ENCODE measurements at regions not wholly inside any gene's neighbourhood (a gene's known extent, or its start where the extent isn't known, plus 50 kb on each side); places are given as distances from the start of the nearest gene placed in this dataset.

DNA sequence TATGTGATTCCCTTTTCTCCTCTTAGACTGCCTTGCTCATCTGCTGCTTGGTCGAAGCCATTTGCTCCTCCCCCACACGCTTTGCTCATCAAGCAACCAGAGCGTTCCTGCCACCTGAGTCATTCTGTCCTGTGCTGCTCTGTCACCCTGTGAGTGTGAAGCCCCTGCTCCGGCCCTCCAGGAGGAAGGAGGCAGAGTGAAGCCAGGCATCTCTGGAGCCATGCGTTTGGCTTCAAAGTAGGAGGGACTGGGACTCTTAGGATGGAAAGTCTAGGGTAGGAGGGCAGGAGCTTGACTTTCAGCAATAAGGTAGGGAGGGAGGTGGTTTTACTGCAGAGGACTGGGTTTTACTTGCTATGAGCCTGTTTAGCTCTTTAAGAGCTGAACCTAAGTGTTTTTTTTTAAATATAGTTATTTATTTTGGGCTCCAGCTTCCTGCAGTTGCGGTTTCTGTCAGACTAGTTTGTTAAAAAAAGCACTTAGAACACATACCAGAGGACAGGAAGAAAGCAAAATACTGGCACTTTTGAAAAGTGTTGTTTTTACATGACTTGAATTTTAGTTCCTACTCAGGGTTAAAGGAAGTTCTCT is 63.6 kb downstream of the SPINK2 start:
- peak; percentile 8 for DNase-seq

DNA sequence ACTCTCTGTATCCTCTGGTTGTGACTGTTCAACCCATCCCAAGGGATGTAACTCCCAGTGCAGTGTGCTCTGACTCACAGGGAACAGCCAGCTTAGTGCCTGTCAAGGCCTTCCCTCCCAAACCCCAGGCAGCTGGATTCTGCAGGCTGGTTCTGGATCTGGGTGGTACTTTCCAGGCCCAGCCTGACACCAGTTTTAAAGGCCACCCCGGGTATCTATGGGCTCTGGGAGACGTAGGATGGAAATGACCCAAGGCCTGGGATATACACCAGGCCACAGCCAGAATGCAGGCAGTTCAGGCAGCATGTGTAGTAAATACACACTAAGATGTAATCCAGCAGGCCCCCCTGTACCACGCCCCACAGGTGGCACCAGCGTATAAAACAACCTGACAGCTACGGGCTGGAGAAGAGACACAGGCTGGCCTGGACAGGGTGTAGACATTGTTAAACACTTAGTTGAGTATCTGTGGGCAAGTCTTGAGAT is 64.2 kb downstream of the SPINK2 start:
- DNase-seq: no peak

DNA sequence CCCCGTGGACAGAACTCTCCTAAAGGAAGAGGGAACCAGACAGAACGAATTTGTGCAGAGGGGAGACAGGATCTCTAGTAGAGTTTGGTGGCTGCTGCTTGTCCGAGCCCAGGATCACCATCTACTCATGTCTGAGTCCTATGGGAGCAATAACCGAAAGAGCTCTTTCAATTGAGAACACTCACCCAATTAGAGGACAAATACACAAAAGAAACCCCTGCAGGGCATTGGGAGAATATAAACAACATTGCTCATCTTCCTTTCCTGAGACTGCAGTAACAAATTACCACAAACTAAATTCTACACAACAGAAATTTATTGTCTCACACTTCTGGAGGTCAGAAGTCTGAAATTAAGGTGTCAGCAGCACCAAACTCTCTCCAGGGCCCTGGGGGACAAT is 65.6 kb downstream of the SPINK2 start:
- no peak for DNase-seq

DNA sequence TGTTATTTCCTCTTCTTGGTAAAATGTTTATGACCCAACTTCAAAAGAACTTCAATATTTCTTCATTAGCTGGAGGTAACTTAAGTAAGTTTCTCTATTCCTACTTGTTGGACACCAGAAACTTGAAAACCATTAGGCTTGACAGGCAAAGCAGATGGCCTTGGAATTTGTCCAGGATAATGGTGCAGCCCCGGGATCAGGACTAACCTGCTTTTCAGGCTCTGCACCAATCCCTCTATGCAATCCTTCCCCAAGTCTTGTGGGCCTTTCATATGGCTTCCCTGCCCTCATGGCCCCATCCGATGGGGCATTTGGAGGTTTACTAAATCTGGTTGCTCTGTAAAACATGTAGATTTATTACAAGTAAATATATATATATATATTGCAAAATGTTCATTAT is 68.5 kb downstream of the SPINK2 start:
- DNase-seq: no peak

DNA sequence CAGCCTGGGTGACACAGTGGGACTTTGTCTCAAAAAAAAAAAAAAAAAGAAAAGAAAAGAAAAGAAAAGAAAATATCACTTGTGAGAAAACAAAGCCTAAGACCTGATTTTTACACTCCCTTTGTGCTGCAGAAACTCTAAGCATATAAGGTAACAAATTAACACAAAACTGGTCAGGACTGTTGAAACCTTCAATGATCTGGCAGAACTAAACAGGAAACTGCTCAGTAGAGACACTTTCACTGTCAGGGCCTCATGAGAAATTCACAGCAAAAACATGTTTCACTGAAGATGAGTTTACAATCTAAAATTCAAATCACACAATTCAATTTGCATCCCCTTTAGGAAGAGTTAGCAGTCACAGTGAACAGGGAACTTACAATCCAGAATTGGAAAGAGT is 69.1 kb upstream of the HOPX start:
- no peak for DNase-seq

DNA sequence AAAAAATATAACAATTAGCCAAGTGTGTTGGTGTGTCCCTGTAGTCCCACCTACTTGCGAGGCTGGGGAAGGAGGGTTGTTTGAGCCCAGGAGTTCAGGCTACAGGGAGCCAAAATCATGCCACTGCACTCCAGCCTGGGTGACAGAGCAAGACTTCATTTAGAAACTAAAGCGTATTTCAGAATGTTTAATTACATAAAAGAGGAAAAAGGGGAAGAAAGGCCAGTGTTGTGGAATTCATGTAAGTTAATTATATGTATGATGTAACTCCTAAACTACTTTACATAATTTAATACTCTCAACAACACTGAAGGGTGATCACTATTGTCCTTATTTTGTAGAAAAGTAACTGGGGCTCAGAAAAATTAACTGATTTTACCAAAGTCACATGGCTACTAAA is 67.2 kb upstream of the HOPX start:
- DNase-seq: no peak

DNA sequence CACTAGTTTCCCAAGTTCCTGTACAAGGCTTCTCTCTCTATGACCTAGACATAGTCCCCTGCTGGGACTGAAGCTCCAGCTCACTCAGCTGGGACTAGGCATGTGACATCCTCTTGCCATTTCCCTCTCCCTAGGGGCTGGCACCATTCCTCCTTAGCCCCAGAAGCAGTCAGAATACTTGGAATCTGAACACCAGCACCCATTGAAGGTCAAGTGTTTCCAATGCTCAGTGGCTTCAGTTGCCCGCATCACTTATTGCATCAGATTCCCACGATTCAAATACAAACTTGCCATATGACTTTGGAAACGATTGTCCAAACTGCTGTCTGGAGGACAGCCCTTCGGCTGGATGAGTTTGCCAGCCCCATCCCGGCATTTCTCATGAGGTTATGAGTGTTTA is 65.5 kb upstream of the HOPX start:
- DNase-seq: no peak

DNA sequence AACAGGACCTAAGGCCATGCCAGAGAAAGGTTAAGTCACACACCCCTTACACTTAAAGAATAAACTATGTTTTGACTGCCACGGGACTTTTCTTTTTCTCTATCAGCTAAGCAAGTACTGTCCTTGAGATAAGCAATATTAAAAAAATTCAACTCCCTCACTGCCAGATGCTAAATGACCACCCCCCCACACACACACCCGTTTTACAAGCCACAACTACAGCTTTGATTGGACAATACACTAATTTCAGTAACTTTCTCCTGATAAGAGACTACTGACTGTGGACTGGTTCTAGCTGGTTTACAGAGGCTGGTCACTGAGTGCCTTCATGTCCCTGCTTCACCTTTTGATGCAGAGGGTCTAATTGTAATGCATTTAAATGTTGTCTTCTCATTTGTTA is 63.9 kb upstream of the HOPX start:
- no peak for DNase-seq

DNA sequence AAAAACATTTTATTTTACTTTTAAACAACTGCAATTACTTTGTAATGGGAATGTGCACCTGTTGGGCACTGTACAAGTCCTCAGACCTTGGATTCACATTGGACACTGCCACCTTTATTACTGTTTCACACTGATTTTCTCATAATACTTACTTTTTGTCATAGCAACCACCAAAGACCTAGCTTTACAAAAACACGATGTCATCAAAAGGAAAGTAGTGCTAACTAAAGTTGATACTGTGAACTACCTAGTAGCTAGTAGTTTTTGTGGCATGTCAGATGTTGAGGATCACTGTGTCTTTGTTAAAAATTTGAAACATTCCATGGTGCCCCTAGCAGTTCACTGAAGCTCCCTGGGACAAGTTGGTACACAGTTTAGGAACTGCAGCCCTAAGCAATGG is 62.9 kb upstream of the HOPX start:
- DNase-seq: no peak

DNA sequence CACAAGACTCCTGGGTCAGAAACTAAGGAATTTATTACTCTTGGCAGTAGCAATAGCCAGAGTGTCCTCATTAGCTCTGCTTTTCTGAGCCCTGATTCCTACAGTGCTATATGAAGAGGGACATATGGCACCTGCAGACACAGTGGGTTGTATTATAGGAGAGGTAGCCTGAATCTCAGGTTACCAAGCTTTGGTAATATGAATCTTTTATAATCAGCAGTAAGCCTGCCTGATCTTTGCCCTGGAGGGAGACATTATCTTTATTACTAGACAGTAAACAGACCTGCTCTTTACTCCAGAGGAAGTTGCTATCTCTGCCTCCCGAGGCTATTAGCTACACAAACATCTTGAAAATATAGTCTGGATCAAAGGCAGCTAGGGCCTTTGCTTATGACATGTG is 62.5 kb upstream of the HOPX start:
- no peak for DNase-seq

DNA sequence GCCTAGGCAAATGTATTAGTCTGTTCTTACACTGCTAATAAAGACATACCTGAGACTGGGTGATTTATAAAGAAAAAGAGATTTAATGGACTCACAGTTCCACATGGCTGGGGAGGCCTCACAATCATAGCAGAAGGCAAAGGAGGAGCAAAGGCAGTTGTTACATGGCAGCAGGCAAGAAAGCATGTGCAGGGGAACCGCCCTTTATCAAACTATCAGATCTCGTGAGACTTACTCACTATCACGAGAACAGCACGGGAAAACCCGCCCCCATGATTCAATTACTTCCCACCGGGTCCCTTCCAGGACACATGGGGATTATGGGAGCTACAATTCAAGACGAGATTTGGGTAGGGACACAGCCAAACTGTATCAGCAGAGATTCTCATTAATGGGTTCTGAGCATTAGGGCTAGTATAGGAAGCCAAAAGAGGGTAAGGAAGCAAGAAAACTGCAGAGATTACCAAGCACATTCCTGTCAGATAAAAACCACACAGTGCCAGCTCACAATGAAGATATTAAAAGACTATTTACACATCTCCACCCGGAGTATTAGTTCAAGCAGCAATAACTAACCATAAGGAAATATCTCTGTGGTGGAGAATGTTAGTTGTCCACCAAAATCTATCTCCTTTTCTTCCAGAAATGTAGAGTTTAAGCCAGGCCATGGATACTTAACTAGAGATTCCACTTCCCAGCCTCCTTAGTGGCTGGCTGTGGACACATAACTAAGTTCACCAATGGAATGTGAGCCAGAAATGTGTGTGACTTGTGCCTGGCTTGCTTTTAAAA is 61.2 kb upstream of the HOPX start:
- no peak for DNase-seq

DNA sequence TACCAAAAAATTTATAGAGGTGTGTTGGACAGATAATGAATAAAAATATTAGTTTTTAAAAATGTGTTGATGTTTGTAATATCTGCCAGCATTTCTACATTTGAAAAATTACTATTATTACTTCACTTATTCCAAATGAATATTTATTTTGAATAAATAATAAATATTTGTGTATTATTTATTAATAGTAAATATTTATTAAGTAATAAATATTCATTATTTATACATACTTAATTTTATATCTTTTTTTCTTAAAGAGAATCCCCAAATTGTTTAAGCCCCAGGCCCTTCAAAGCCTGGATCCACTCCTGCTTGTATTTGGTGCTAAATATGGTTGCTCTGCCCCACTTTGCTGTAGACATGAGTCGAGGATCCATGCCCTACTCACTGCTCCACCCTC is 60.5 kb upstream of the HOPX start:
- no peak for DNase-seq

DNA sequence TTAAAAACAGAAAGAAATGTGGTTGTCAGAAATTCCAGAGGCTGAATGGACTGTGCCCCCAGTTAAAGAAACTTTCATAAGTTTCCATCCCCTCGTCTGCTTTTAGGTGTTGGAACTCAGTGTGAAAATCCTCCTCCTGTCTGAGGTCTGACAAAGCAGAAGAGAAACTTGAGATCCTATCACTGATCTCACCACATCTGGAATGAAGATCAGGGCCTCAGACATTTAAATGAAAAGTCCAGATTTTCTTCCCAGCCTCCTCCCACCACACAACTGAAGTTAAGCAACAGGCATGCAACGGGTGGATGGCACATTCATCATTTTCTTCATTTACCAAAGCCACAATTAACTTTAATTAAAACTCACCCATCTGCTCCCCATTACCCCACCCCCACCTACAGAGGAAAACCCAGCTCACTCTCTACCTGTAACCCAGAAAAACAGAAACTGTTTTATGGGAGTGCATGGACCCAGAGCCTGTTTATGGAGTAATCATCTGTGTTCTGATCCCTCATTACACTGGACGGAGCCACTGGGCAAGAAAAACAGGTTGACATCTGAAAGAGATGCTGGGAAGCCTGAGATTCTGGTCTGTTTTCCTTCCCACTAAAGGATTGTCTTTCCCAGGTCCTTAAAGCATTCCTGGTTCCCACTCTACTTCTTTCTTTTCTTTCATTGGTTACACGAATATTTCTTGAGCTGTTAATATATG is 58.1 kb upstream of the HOPX start:
- DNase-seq: peak; percentile 67

DNA sequence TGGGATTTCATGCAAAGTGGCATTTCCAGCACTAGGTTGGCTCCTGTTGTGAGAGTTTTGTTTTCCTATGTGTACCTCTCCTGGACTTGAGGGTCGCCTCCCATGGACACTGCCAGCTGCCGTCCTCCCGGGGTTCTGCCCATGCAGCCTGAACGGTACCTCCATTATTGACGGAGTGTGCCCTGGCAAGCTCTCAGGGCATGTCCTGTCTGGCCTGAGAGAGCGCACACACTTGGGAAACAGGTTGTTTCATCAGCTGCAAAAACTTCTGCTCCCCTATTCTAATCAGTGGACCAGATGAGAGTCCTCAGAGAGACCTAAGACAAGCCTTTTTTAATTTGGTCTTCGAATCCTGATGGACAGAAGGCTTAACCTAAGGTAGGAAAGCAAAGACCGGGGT is 56.6 kb upstream of the HOPX start:
- no peak for DNase-seq

DNA sequence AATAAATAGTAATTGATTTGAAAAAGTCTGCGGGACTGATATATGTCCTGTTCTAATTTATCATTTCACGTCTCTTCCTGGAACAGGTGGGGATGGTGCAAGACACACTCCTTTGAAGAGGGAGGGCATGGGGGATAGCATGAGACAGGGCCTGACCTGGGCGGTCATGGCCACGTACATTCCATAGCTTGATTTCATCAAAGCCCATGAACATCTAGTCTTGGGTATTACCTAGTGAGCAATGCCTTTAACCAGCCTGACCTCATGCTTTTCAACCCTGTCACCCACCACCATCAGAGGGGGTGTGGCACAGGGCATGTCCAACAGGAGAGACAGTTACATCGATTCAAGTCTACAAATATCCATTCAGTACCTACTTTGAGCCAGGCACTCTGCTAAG is 52.3 kb upstream of the HOPX start:
- DNase-seq: no peak

DNA sequence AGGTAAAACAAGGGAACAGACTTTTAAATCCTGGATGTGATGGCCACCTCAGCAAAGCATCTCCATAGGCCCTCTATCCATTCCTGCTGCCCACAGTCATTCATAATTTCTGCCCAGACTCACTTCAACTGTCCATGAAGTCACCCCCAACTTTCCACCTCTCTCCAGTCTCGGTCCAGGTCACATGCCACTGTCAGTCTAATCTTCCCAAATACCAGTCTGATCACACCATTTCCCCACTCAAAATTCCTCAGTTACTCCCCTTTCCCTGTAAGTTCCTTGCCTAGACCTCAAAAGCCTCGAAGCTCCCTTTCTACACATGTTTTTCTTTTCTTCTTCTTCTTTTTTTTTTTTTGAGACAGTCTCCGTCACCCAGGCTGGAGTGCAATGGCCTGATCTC is 51.2 kb upstream of the HOPX start:
- no peak for DNase-seq

DNA sequence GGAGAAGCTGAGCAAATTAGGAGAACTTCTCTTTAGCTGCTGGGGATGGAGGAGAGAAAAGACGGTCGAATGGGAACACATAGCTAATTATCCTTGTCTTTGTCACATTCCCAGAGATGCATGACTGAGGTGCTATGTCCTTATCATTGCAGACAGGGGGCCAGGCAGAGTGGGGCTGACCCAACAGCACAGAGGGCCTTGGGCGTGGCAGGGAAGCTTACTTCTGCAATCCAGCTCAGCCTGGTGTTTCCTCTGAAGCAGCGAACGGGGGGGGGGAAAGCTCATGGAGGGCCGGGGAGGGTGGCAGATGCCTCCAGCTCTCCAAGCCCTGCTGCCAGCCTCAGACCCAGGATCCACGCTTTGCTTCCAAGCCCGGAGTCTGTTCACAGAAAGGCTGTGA is 50.8 kb upstream of the HOPX start:
- no peak for DNase-seq
